GM19239 (cell line): ENCODE measurements at regions not wholly inside any gene's neighbourhood (a gene's known extent, or its start where the extent isn't known, plus 50 kb on each side); places are given as distances from the start of the nearest gene placed in this dataset.

Source experiments
- DNase-seq: peaks from one replicate; pipeline ENCODE4 v3.0.0; 2011; ENCODE audit warnings: low spot score; ENCODE audit not compliant: insufficient read length
- FAIRE-seq: peaks from 2 replicates; lab custom pipeline; 2011; peaks lifted over from hg19 to GRCh38; lab: Jason Lieb, UNC

GRCh38 chr12:78739653-78740052 is 124.9 kb upstream of the SYT1 start:
- FAIRE-seq = no peak
- DNase-seq = no peak

- FAIRE-seq = no peak
Observed at GRCh38 chr12:78746001-78746400, 118.6 kb upstream of the SYT1 start.

GRCh38 chr12:78753058-78753457 is 111.5 kb upstream of the SYT1 start:
- no peak for FAIRE-seq
- DNase-seq = no peak

More at GRCh38 chr12:78746001-78746400, 118.6 kb upstream of the SYT1 start:
- no peak for DNase-seq

- FAIRE-seq (no peak), DNase-seq (no peak)
Observed at GRCh38 chr12:78756936-78757335, 107.6 kb upstream of the SYT1 start.

GRCh38 chr12:78759367-78759766 is 105.2 kb upstream of the SYT1 start:
- DNase-seq (no peak), FAIRE-seq (no peak)

GRCh38 chr12:78760906-78761305 is 103.7 kb upstream of the SYT1 start:
- FAIRE-seq = no peak
- no peak for DNase-seq

GRCh38 chr12:78764913-78765312 is 99.7 kb upstream of the SYT1 start:
- no peak for FAIRE-seq
- no peak for DNase-seq

- no peak for DNase-seq
- no peak for FAIRE-seq
Observed at GRCh38 chr12:78767264-78767981, 97.2 kb upstream of the SYT1 start.

- DNase-seq = no peak
Observed at GRCh38 chr12:78778339-78778738, 86.2 kb upstream of the SYT1 start.

GRCh38 chr12:78787576-78787975 is 77.0 kb upstream of the SYT1 start:
- FAIRE-seq = no peak

More at GRCh38 chr12:78778339-78778738, 86.2 kb upstream of the SYT1 start:
- FAIRE-seq = no peak

GRCh38 chr12:78790148-78790547 is 74.4 kb upstream of the SYT1 start:
- no peak for FAIRE-seq

More at GRCh38 chr12:78787576-78787975, 77.0 kb upstream of the SYT1 start:
- DNase-seq = no peak

GRCh38 chr12:78792052-78792698 is 72.4 kb upstream of the SYT1 start:
- no peak for DNase-seq
- no peak for FAIRE-seq

More at GRCh38 chr12:78790148-78790547, 74.4 kb upstream of the SYT1 start:
- no peak for DNase-seq

GRCh38 chr12:78793491-78793890 is 71.1 kb upstream of the SYT1 start:
- no peak for FAIRE-seq
- DNase-seq = no peak

- FAIRE-seq = no peak
Observed at GRCh38 chr12:78793982-78794381, 70.6 kb upstream of the SYT1 start.

GRCh38 chr12:78795934-78796445 is 68.6 kb upstream of the SYT1 start:
- no peak for DNase-seq
- no peak for FAIRE-seq

More at GRCh38 chr12:78793982-78794381, 70.6 kb upstream of the SYT1 start:
- no peak for DNase-seq

GRCh38 chr12:78797196-78797931 is 67.2 kb upstream of the SYT1 start:
- no peak for FAIRE-seq
- no peak for DNase-seq

GRCh38 chr12:78799649-78800048 is 64.9 kb upstream of the SYT1 start:
- no peak for DNase-seq
- no peak for FAIRE-seq

GRCh38 chr12:78802593-78802992 is 62.0 kb upstream of the SYT1 start:
- FAIRE-seq = no peak
- no peak for DNase-seq

- FAIRE-seq = no peak
- no peak for DNase-seq
Observed at GRCh38 chr12:78804262-78804661, 60.3 kb upstream of the SYT1 start.
